ENCODE measurements at regions not wholly inside any gene's neighbourhood (a gene's known extent, or its start where the extent isn't known, plus 50 kb on each side); places are given as distances from the start of the nearest gene placed in this dataset.

DNA sequence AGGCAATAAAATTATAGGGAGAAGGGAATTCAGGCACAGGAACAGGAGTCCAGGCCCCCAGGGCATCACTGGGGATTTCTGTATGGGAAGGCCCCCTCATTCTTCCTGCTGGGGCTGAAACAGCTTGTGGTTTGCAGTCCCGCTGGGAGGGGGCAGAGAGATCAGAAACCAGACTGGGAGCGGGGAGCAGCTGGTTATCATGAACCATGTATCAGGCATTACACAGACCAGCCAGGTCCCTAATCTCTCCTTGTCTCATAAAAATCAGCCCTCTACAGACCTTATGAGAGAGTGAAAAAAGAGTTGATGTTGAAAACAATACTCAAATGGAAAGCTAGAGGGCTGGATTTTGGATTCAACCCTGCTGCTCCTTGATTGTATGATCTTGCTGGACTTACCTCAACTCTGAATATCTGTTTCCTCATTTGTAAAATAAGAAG, 93.4 kb upstream of the F3 start:
- intact Hi-C loops (cut with DNase I): no loop called here
- DNase-seq (ENCODE audit: extremely low spot score): no peak
- WGBS: 91% methylated on average over 2 of the region's 2 CpGs

DNA sequence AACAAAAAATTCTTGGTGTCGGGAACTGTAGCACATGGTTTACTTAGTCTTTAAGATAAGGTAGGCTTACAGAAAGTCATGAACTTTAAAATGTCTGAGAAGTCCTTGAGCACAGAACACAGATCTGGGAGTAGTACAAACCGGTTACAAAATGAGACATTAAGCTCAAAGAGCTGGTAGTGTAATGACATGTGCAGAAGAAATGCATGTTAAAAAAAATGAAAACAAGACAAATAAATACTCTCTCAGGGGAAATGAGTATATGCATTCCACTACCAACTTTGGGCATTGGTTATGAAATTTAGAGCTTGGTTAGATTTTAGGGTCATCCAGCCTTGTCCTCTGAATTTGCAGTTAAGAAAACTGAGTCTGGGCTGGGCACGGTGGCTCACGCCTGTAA, 91.5 kb upstream of the F3 start:
- Histone ChIP-seq H3K27ac (replicated peaks in 1 of 4) (no peak overlapping the region), H3K4me3 (no peak overlapping the region), H3K36me3 (no peaks in the 10 kb centered on the region), H3K9me3 (no peaks in the 10 kb centered on the region), H3K27me3 (no peaks in the 10 kb centered on the region), H3K4me1 (peaks cover 0 to 8% (median 0%) of the 10 kb centered on the region in 4 donors)
- TF ChIP-seq POLR2AphosphoS5 (IDR thresholded peaks at IDR 0.05) (no peak), POLR2A (IDR thresholded peaks at IDR 0.05; ENCODE audit: low read depth) (no peak), EP300 (IDR thresholded peaks at IDR 0.05) (no peak), CTCF (IDR thresholded peaks at IDR 0.05) (no peak)
- 96% methylated on average over 4 of the region's 4 CpGs for WGBS
- DNase-seq (ENCODE audit: extremely low spot score): no peak
- intact Hi-C loops (cut with DNase I): no loop called here

More for the DNA sequence above, 93.4 kb upstream of the F3 start:
- no peak overlapping the region for H3K27ac ChIP-seq (replicated peaks in 1 of 4)
- H3K4me1 ChIP-seq: peaks cover 0 to 8% (median 0%) of the 10 kb centered on the region in 4 donors
- no peak overlapping the region for H3K4me3 ChIP-seq
- H3K9me3 ChIP-seq: peaks cover 0 to 2% (median 0%) of the 10 kb centered on the region in 4 donors
- H3K36me3 ChIP-seq: no peaks in the 10 kb centered on the region
- H3K27me3 ChIP-seq: no peaks in the 10 kb centered on the region
- TF ChIP-seq POLR2A (IDR thresholded peaks at IDR 0.05; ENCODE audit: low read depth) (no peak), POLR2AphosphoS5 (IDR thresholded peaks at IDR 0.05) (no peak), EP300 (IDR thresholded peaks at IDR 0.05) (no peak), CTCF (IDR thresholded peaks at IDR 0.05) (no peak)

GRCh38 chr1:94629259-94630181, 88.0 kb upstream of the F3 start:
- no peaks in the 10 kb centered on the region for H3K27me3 ChIP-seq
- H3K27ac ChIP-seq (replicated peaks in 1 of 4): no peak overlapping the region
- TF ChIP-seq POLR2A (IDR thresholded peaks at IDR 0.05; ENCODE audit: low read depth): no peak
- H3K36me3 ChIP-seq: no peaks in the 10 kb centered on the region
- no peak overlapping the region for H3K4me3 ChIP-seq
- no peak for DNase-seq (ENCODE audit: extremely low spot score)
- no peaks in the 10 kb centered on the region for H3K4me1 ChIP-seq
- intact Hi-C loops (cut with DNase I): no loop called here
- 93% methylated on average over 15 of the region's 16 CpGs for WGBS
- H3K9me3 ChIP-seq: no peaks in the 10 kb centered on the region

DNA sequence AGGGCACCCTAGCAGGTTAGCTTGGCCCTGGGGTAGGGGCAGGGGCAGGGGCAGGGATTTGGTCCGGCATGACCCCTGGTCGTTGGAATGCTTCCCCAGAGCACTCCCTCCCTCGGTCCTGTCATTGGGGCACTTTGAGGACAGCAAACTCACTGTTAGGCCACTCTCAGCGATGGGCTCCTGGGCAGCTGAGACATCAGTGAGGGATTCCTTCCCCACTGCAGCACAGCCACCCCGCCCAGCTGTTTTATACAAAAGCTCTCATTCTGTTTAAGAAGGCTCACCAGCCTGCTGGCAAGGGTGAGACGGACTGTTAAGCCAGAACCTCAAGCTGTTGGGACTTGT, 86.9 kb upstream of the F3 start:
- 96% methylated on average over 3 of the region's 6 CpGs for WGBS
- no peak overlapping the region for H3K27ac ChIP-seq (replicated peaks in 1 of 4)

More for the DNA sequence above, 86.9 kb upstream of the F3 start:
- no peak for DNase-seq (ENCODE audit: extremely low spot score)
- Histone ChIP-seq H3K27me3 (no peaks in the 10 kb centered on the region), H3K4me1 (no peaks in the 10 kb centered on the region), H3K9me3 (no peaks in the 10 kb centered on the region), H3K36me3 (no peaks in the 10 kb centered on the region), H3K4me3 (no peak overlapping the region)
- intact Hi-C loops (cut with DNase I): no loop called here
- no peak for TF ChIP-seq POLR2AphosphoS5 (IDR thresholded peaks at IDR 0.05)
- TF ChIP-seq POLR2A (IDR thresholded peaks at IDR 0.05; ENCODE audit: low read depth): no peak
- TF ChIP-seq CTCF (IDR thresholded peaks at IDR 0.05): no peak
- no peak for TF ChIP-seq EP300 (IDR thresholded peaks at IDR 0.05)
